ENCODE measurements at regions not wholly inside any gene's neighbourhood (a gene's known extent, or its start where the extent isn't known, plus 50 kb on each side); places are given as distances from the start of the nearest gene placed in this dataset.

DNA sequence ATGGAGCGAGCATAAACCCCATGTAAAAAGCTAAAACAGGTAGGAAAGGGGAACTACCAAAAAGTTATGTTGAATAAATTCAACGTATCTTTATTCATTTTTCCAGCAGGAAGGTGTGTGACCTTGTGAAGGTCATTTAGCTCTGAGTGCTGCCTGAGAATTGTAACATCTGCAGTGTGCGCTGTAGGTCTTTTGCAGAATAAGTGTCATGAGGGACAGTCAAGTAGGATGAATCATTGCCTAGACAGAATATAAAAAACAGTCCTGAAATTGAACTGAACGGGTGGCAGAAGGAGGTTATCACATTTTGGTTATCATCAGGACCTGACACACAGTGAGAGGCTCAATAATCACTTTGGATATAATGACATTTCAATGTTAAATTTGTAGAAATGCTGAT lies 334.8 kb upstream of the NOVA1 start:
- no peak for DNase-seq

DNA sequence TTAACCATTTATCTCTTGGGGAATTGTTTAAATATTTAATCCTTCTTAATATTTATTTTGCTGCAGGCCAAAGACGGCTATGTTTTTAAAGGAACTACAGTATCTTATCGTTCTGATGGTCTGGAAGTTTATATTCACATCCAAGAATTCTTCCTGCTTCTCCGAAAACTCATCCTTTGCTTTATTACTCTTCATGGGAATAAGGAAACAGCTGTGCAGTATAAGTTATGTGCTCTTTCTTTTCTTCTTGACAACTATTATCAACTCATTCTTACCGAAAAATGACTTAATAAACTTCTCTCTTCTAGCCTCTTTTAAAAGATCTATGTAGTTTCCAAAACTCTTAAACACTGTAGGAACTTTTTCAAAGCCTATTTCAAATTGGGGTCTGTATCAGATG lies 335.6 kb upstream of the NOVA1 start:
- no peak for DNase-seq

DNA sequence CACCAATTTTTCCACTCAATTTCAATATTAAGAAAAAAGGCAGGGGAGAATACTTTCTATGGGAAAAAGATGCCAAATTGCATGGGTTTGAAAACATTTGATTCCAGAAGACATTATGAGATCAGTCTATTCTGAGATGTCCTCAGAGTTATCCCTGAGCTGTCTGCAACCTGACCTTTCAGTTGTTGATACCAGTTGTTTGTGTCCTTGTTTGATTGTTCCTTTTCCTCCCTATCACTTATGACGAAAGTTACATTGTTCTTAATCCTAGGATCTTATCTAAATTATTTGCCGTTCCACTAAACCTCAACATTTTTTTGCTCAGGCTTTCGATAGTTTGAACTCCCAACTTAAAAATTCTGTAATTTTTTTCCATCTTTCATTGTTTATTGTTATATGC lies 336.3 kb upstream of the NOVA1 start:
- no peak for DNase-seq

DNA sequence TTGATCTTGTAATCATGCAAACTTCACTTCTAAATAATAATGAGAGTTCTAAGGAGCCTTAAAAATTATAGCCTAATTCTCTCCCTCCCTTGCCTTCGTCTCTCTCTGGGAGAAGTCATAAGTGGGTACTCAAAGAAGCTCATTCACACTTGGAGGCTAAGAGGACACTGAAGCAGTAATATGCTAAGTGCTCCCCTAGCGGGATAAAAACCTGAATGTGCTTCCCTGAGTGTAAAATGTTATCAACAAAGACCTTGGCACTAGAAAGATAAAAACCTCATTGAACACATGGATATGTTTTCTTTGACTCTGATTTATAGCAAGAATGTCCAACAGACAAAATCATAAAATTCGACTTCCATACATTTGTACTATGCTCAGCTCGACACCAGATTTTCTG lies 337.9 kb upstream of the NOVA1 start:
- no peak for DNase-seq

DNA sequence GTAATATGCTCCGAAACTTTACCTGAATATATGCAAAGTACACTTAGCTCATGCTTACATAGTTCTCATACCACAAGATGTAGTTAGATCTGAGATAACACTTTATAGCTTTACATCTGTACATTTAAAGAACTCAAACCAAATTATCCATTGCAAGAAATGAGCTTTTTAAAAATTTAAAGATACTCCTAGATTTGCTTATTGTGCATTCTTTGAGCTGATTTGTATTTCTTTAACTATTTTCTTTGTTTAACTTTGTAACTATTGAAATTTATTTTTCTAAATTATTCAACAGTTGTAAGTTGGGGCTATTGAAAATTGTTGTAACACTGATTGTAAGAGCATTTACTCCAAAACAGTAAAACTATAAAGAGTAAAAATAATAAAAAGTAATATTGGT lies 340.2 kb upstream of the NOVA1 start:
- no peak for DNase-seq

DNA sequence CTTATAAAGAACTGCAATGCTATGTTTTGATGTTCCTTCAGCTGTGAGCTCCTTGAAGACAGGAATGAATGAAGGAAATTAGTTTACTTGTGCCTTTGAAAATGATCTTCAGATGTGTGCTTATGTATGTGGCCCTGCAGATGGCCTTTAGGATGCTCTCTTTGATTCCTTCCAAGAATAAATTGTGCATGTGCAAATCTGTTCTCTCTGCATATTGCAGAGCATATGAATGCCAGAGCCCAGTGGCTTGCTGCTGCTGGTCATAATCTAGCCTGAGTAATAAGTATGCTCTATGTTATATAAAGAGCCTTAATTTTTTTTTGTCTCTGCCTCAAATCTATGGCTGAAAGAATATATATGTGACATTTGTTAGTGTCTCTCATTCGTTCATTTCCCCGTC lies 341.9 kb upstream of the NOVA1 start:
- no peak for DNase-seq

DNA sequence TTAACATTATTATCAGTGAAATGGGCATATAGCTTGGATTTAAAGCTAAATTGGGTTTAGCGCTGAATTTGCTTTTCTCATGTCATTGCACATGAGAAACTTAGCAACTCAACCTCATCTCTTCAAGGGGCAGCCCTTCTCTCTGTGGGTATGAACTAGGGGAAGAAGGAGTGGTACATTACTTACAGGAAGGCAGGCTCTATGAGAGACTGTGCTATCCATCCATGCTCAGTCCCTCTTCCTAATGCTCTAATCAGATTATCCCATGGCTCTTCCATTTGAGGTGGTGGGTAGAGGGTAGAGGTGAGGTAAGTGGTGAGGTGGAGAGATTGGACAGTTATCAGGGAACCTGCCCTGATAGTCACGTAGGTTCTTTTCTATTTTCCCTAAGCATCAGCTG lies 343.7 kb upstream of the NOVA1 start:
- no peak for DNase-seq

DNA sequence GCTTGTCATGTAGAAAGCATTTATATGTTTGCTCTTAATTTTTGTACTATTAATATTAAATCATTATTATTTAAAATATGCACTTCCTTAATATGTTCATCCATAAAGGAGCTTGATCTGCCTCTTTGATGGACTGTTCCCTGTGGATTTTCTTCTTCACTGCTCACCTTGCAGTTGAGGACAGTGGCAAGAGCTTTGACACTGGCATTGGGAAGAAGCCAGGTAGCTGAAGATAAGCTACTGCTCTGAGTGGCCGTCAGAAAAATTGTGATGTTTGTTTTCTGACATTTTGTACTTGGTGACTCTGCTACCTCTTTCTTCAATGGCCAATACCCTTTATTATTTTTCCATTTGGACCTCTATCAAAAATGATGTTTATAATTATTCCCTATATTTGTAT lies 349.4 kb upstream of the NOVA1 start:
- no peak for DNase-seq

DNA sequence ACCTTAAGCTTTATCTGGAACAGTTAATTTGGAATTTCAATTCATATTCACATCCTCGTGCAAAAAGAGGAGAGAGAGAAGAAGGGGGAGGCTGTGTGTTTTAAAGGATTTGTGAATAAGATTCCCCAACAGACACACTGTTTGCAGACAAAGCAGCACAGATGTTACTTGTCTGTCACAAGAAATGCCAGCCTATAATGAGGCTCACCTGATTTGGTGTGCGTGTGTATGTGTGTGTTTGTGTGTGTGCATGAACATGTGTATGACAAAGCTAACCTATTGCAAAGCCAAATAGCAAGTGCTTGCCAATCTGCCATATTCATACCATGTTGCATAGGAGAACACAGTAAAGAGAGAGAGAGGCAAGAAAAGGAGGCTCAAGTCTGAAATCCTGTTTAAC lies 361.6 kb upstream of the NOVA1 start:
- DNase-seq: no peak

DNA sequence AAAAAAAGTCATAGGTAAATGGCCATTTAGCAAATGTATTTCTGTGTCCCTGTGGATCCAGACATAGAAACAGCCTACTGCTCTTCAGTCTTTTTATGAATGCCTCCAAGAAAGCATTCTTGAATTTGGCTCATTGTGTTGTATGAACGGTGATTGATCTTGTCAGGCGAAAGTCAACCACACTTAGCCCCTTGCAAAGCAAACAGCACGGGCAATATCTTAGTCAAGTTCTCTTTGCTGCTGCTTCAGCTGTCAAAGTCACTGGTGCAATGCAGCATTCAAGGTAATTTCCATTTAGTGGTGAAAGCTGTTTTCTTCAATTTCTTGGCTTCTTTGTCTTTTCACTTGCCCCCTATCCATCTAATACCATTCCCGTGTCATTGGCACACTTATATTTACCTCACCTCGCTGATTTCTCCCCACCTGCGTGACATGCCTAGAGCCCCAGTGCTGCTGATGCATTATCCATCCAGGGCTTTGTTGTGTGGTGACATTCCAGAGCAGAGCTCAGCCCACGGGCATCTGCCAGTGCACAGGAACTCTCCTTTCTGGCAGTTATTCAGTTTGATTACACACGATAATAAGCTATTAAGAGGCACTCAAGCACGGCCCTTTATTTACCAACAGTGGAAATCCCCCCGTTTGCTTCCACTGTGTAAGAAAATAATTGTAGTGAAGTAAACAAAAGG lies 362.3 kb upstream of the NOVA1 start:
- no peak for DNase-seq

DNA sequence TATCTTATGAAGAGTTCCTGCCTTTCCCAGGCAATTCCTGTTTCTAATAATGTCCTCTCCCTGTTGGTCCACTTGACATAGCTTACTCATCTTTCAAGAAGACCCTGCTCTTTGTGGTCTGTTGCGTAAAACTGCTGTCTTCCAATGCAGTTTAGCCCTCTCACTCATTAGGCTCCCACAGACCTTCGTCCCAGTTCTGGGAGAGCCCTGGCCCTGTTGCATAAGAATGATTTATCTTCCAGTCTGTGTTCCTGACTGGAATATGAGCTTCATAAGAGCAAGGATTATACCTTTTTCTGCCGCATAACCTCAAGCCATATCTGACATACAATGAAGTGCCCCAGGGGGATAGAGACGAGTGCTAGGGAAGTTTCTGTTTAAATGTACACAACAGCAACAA lies 365.9 kb upstream of the NOVA1 start:
- no peak for DNase-seq

DNA sequence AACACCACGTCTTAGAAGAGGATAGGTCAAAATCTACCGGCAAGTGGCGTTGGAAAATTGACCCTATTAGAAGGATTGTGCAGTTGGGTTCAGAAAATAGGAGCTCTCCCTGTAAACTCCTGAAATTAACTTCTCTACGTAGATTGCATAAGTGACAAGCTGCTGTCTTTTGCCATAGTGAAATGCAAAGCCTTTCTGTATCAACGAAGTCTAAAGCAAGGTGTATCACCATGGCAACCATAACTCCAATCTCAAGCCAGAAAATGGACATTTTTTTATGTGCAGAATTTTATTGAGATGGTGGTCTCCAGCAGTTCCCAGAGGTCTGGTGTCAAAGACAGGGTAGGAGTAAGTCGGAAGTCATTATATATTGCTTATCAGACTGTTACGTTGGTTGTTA lies 367.7 kb upstream of the NOVA1 start:
- DNase-seq: no peak

DNA sequence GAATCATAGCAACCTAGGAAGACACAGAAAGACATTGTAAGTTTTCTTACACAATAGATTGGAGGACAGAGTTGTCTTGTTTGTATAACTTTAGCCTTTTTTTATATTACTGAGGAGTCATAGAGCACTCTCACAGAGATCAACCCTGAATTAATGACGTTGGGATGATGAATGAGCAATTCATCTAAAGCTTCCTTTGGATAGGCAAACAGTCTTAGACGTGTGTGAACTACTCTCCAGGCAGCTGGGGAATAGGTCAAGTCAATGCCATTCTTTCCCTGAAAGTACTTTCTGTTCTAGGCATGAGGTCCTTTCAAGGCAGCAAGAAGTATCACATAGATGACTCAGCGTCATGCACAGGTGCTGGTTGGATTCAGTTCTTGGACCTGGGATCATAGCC lies 369.1 kb upstream of the NOVA1 start:
- DNase-seq: no peak

DNA sequence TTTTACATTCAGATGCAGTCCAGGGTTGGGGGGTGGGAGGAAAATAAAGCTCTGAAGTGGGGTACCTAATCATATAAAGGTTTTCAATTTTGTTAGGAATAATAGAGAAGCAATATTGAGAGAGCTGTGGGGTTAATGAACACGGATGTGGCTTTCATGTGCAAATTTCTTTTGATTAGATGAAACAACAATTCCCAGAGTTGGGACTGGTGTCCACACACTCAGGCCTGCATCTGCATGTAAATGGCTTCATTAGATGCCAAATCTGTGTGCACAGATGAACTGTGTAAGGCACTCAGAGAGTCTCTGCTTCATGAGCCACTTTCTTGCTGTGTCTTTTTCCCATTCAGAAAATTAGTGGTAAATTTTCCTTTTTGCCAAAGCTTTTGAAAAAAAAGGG lies 377.1 kb upstream of the NOVA1 start:
- DNase-seq: no peak

DNA sequence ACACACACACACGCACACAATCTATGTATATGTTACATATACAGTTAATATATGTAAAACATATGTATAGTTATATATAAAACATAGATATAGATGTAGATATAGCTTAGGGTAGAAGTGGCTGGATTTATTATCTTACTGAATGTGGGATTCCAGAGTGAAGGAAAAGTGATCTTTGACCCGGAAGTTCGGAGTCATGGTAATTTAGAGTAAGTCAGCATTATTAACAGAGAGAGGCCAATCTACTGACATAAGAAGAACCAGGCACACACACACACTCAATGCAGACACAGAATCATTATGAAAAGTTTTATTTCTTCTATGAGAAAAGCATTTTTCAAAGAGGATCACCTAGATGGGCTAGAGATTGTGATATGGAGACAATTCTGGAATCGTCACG lies 384.2 kb upstream of the NOVA1 start:
- DNase-seq: no peak

DNA sequence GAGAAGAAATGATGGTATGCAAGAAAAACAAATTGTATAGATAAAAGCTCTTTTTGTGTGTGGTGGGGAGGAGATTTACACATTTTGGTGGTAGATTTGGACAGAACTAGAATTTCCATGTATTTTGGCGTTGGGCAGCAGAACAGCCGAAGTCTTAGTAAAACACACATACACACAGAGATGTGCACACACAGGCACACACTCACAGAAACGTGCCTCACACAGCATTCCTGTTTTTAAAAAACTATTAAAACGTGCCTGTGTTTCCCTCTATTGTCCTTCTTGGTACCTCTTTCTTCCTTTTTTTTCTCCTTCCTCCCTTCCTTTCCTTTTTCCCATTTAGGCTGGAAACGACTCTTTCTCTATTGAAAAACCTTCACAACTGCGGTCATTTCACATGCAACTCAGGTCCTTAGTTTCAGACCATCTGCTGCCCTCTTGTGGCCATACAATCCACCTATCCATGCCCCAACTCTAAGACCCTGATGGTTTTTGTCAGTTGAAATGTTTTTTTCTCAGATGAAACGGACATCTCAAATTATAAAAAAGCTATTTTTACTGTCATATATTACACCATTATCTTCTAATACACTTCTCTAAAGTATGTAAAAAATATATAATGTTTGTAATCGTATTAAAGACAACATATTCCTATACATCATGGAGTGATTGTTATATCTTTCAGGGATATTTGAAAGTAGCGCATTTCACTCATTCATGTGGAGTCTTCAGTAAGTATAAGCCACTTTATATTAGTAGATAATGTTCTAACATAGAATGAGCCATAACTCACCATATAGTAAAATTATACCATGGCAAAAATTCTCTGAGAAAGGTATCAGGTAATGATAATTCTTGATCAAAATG lies 386.7 kb upstream of the NOVA1 start:
- DNase-seq: peak; percentile 22

DNA sequence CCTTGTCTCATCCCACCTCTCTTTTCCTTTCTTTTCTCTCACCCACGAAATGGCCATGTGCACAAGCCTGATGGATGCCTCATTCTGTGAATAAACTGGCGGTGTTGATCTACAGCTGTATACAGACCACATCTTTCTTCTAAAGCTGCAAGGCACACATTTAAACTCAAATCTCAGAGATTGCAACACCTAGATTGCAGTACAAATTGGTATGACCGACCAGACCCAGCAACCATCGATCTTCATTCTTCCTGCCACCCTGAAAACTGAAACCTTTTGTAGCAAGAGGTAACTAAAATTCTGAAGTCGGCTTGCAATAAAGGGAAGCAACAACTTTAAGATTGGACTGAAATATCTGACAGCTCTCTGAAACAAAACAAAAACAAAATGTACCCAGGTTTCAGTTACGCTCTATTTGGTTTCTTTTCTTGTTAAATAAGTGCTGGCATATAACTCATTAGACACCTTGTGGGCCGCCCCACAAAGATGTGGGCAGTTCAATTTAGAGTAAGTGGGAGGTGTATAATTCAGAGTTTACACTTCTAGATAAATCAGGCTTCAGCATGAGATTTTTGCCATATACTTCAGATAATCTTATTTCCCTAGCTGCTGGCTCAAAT lies 390.0 kb upstream of the NOVA1 start:
- DNase-seq: no peak

DNA sequence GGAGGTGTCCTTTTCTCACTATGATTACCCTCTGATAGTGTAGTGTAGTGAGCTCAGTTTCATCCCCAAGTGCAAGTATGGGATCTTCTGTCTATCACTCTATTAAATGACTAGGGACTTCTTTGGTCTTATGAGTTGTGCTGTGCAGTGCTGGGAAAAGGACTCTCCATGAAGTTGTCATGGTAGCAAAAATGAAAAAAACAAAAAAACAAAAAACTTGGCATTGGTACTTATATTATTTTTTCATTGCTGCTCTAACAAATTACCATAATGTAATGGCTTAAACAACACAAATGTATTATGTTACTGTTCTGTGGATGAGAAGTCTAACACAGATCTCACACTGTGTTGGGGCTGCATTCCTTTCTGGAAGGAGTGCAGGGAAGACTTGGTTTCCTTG lies 393.1 kb upstream of the NOVA1 start:
- no peak for DNase-seq

DNA sequence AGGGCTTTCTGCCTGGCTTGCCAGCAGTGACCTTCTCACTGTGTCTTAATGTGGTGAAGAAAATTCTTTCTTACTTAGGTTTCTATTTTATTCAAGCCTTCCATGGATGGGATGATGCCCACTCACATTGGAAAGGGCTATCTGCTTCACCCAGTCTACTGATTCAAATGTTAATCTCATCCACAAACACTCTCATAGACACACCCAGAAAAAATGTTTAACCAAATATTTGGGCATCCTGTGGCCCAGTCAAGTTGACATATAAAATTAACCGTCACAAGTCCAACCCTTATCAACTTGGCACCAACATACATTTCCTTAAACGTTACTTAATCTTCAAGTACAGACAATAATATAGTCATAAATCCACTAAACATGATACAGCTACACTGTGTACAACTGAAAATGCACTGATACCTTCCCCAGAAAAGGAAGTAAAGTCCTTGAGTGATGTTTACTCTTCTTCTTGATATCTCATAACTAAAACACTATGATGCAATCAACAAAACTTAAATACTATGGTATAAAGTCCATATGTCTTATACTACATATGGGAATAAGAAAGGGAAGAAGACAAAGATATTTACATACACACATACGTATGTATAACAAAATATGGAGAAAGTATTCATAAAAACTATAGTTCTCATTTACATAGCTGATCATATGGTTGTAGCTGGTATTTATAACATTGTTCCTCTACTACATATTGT lies 394.7 kb upstream of the NOVA1 start:
- DNase-seq: no peak

DNA sequence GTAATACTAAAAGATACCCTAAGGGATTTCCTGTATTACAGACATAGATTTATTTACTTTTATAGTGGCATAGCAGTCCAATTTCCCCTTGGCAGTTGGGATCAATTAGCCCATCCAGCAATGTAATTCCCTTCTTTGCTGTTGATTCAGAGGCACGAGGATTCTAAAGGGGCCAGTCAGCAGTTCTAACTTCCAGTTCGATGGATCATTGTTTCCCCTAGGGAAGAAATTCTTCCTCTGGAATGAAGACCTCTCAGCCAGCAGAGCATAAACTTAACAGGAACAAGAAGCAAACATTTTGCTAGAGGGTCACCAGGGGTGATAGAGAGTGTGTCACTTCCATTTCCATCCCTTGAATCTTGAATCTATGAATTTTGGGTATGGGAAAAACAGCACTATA lies 395.7 kb upstream of the NOVA1 start:
- DNase-seq: no peak

DNA sequence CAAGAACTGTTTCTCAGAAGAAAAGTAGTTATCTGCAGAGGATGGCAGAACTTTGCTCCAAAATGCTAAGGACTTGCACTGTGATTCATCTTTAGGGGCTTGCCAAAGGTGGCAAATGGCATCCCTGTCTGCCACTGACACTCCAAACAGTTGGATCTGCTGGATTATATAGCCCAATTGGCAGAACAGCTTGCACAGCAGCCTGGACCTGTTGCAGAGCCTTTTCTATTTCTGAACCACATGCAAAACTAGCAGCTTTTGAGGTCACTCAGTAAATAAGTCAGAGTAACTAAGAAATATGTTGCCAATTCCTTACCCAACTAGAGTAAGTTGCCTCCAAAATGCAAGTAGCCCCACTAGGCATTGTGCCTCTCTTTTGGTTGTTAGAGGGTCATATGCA lies 397.5 kb upstream of the NOVA1 start:
- DNase-seq: no peak

DNA sequence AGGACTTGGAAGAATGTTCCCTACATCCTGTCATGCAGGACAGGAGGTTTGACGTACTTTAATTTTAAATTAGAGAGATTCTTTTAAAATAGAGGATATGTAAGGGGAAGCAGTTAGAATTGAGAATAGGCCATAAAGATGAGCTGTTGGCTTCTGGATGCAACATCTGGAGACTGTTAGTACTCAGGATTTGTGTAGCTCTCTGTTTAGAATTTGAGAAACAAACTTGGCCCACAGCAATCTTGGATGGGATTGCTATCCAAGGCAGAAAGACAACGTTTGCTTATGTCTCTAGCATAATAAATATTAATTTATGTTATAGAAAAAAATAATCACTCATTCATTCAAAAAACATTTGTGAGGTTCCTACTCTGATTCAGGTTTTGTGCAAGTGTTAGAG lies 398.4 kb upstream of the NOVA1 start:
- DNase-seq: no peak

DNA sequence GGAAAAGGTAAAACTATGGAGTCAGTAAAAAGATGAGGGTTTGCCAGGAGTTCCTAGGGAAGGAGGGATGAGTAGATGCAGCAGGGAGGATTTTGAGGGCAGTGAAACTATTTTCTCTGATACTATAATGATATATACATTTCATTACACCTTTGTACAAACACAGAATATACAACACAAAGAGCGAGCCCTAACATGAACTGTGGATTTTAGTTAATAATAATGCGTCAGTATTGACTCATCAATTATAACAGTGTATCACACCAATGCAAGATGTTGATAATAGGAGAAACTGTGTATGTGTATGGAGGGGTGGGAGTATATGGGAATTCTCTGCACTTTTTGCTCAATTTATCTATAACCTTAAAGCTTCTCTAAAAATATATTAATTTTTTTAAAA lies 404.3 kb upstream of the NOVA1 start:
- DNase-seq: no peak

DNA sequence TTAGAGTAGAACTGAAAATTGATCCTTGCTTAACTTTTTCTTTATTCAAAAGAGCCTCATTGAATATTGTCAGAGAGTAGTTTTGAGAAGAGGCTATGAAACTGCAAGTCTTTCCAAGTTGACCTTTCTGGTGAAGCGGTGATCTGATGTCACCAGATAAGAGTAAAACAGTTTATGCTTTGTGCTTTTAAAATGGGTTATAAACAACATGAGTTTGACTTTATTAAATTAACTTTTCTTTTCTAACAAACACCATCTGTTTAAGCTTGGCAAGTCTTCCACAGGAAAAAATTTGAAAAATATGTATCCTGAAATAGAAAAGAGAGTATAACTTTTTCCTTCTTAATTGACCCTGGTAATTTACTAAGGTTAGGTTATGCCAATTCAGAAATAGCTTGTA lies 408.7 kb upstream of the NOVA1 start:
- DNase-seq: no peak
